ENCODE measurements at regions not wholly inside any gene's neighbourhood (a gene's known extent, or its start where the extent isn't known, plus 50 kb on each side); places are given as distances from the start of the nearest gene placed in this dataset.

DNA sequence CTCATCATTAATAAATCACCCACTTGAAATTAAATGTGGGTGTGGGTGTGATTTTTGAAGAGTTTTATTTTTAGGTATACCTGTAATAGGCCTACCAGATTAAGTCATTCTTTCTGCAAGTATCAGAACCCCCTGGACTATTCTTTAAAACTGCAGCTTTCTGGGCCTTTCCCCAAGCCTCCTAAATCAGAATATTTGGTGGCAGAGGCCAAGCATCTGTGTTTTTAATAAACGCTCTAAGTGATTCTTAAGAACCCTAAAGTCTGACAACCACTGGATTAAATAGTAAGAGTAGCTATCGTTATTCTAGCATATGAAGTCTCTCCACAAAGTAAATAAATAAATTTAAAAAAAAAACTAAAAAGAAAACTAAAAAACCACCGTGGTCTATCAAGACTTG lies 703.0 kb upstream of the NRP1 start:
- TF ChIP-seq, protein P1, sequence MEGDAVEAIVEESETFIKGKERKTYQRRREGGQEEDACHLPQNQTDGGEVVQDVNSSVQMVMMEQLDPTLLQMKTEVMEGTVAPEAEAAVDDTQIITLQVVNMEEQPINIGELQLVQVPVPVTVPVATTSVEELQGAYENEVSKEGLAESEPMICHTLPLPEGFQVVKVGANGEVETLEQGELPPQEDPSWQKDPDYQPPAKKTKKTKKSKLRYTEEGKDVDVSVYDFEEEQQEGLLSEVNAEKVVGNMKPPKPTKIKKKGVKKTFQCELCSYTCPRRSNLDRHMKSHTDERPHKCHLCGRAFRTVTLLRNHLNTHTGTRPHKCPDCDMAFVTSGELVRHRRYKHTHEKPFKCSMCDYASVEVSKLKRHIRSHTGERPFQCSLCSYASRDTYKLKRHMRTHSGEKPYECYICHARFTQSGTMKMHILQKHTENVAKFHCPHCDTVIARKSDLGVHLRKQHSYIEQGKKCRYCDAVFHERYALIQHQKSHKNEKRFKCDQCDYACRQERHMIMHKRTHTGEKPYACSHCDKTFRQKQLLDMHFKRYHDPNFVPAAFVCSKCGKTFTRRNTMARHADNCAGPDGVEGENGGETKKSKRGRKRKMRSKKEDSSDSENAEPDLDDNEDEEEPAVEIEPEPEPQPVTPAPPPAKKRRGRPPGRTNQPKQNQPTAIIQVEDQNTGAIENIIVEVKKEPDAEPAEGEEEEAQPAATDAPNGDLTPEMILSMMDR (IDR thresholded peaks at IDR 0.05) = no peak
- no peak for TF ChIP-seq POLR2A (IDR thresholded peaks at IDR 0.05)
- no peak for TF ChIP-seq POLR2AphosphoS5 (IDR thresholded peaks at IDR 0.05; ENCODE audit: insufficient read depth in 1 of 2, low read depth in 1 of 2)
